Activated T-cell treated with anti-CD3 and anti-CD28 coated beads for 48 hours (primary cell): ENCODE measurements at regions not wholly inside any gene's neighbourhood (a gene's known extent, or its start where the extent isn't known, plus 50 kb on each side); places are given as distances from the start of the nearest gene placed in this dataset.
"Not testable (repeated sequence)": the region's sequence is repeated elsewhere in the genome, so short reads cannot be mapped to it uniquely, and the experiment has no call there.

ENCODE experiments used
- DNase-seq: peaks from one replicate; pipeline ENCODE4 v3.0.0-alpha.2; 2020; ENCODE audit warnings: low read depth

GRCh38 chr11:67774175-67774574 lies 99.8 kb upstream of the ALDH3B2 start:
- not testable (repeated sequence) for DNase-seq

GRCh38 chr11:67768001-67768730 lies 93.7 kb upstream of the ALDH3B2 start:
- DNase-seq, result not testable (repeated sequence)

- not testable (repeated sequence) for DNase-seq
These were observed 86.8 kb upstream of the ALDH3B2 start for GRCh38 chr11:67761211-67761610.

GRCh38 chr11:67759321-67759720 lies 84.9 kb upstream of the ALDH3B2 start:
- DNase-seq, result not testable (repeated sequence)

- DNase-seq, result not testable (repeated sequence)
These were observed 84.0 kb upstream of the ALDH3B2 start for GRCh38 chr11:67758467-67758866.

GRCh38 chr11:67758009-67758408 lies 83.6 kb upstream of the ALDH3B2 start:
- DNase-seq, result not testable (repeated sequence)

GRCh38 chr11:67753820-67754219 lies 79.4 kb upstream of the ALDH3B2 start:
- DNase-seq, result not testable (repeated sequence)

GRCh38 chr11:67745181-67745726 lies 70.8 kb upstream of the ALDH3B2 start:
- no peak for DNase-seq

- DNase-seq, result not testable (repeated sequence)
These were observed 69.8 kb upstream of the ALDH3B2 start for GRCh38 chr11:67744231-67744630.

GRCh38 chr11:67738231-67738630 lies 63.8 kb upstream of the ALDH3B2 start:
- not testable (repeated sequence) for DNase-seq

- not testable (repeated sequence) for DNase-seq
These were observed 63.2 kb upstream of the ALDH3B2 start for GRCh38 chr11:67737562-67738080.

GRCh38 chr11:67732045-67732787 lies 57.8 kb upstream of the ALDH3B2 start:
- DNase-seq, result peak; percentile 41

- DNase-seq, result no peak
These were observed 57.2 kb upstream of the ALDH3B2 start for GRCh38 chr11:67731583-67731982.

- not testable (repeated sequence) for DNase-seq
These were observed 53.7 kb upstream of the ALDH3B2 start for GRCh38 chr11:67728163-67728571.

- peak; percentile 48 for DNase-seq
These were observed 52.9 kb upstream of the ALDH3B2 start for GRCh38 chr11:67727066-67728040.
